Sigmoid colon (tissue), 4 donors: ENCODE measurements at regions not wholly inside any gene's neighbourhood (a gene's known extent, or its start where the extent isn't known, plus 50 kb on each side); places are given as distances from the start of the nearest gene placed in this dataset.

Source experiments
- POLR2AphosphoS5 ChIP-seq, 4 donors: sonication (generic); formaldehyde crosslinking; IDR thresholded peaks; one replicate each; pipeline ENCODE4 v1.6.1; 2017; ENCODE audit warnings: antibody characterized with exemption in 4 of 4
- TF ChIP-seq, protein P1 (sequence below), 4 experiments: fragments of 450-650 bp in 3 of 4; fragments of 200-600 bp in 1 of 4; IDR thresholded peaks; one replicate each; pipeline ENCODE4 v1.5.1; 2016 to 2019; ENCODE audit warnings: antibody characterized with exemption in 4 of 4, mild to moderate bottlenecking in 3 of 4, moderate library complexity in 2 of 4

- TF ChIP-seq, protein P1, sequence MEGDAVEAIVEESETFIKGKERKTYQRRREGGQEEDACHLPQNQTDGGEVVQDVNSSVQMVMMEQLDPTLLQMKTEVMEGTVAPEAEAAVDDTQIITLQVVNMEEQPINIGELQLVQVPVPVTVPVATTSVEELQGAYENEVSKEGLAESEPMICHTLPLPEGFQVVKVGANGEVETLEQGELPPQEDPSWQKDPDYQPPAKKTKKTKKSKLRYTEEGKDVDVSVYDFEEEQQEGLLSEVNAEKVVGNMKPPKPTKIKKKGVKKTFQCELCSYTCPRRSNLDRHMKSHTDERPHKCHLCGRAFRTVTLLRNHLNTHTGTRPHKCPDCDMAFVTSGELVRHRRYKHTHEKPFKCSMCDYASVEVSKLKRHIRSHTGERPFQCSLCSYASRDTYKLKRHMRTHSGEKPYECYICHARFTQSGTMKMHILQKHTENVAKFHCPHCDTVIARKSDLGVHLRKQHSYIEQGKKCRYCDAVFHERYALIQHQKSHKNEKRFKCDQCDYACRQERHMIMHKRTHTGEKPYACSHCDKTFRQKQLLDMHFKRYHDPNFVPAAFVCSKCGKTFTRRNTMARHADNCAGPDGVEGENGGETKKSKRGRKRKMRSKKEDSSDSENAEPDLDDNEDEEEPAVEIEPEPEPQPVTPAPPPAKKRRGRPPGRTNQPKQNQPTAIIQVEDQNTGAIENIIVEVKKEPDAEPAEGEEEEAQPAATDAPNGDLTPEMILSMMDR (IDR thresholded peaks at IDR 0.05) = no peak
- TF ChIP-seq POLR2AphosphoS5 (IDR thresholded peaks at IDR 0.05) = no peak
Observed at GRCh38 chr11:92455210-92455790, 230.7 kb downstream of the FAT3 start.
